GM12891 (cell line): ENCODE measurements at regions not wholly inside any gene's neighbourhood (a gene's known extent, or its start where the extent isn't known, plus 50 kb on each side); places are given as distances from the start of the nearest gene placed in this dataset.

Experiments used
- DNase-seq: peaks from one replicate; pipeline ENCODE4 v3.0.0; 2011; ENCODE audit warnings: low spot score; ENCODE audit not compliant: insufficient read length
- FAIRE-seq: peaks from 2 replicates; lab custom pipeline; 2011; peaks lifted over from hg19 to GRCh38; lab: Jason Lieb, UNC
- PAX5 ChIP-seq: IDR thresholded peaks from 2 replicates; pipeline ENCODE4 v1.6.1; 2011; ENCODE audit warnings: low read length, moderate library complexity, mild to moderate bottlenecking; ENCODE audit not compliant: insufficient read depth, severe bottlenecking
- POLR2A ChIP-seq: IDR thresholded peaks from 2 replicates; pipeline ENCODE4 v1.6.1; 2011; ENCODE audit warnings: low read depth, low read length, control low read depth
- POLR2AphosphoS5 ChIP-seq: IDR thresholded peaks from 2 replicates; pipeline ENCODE4 v1.6.1; 2011; ENCODE audit warnings: low read depth, low read length, control low read depth
- POU2F2 ChIP-seq: IDR thresholded peaks from 2 replicates; pipeline ENCODE4 v1.6.1; 2011; ENCODE audit warnings: low read depth, mild to moderate bottlenecking, control low read depth, low read length, moderate library complexity
- SPI1 ChIP-seq: IDR thresholded peaks from 2 replicates; pipeline ENCODE4 v1.6.1; 2011; ENCODE audit warnings: low read depth, low read length, control low read depth
- TAF1 ChIP-seq: IDR thresholded peaks from 2 replicates; pipeline ENCODE4 v1.6.1; 2011; ENCODE audit warnings: low read depth, low read length, control low read depth

DNA sequence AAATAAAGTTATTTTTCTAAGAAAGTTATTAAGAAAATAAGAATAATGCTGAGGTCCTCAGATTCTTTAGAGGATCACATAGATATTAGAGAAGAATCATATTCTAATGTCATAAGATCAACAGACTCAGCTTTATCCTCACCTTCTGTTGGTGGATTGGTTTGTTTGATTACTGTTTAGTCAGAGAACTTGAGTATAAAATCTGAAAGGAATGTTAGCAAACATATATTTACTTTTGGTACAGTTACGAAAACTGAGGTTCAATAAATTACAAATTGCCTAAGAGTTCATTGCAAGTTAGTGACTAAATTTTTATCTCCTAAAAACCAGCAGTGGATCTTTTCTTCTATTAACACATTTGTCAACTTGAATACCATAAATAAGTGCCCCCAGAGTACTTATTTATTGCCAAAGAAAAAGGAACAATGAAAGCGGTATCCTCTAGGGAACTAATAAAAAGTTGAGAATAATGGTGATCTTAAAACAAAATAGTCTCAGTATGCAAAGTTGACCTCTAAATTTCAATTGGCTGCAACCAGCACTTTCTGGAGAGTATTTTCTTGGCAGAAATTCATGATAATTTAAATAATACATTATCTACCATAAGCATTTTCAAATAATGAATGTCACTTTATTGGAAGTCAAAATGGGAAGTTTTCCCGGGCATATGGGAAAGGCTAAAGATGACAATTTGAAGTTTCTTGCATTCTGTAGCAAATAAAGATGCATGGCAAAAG, 296.8 kb downstream of the OTOL1 start:
- DNase-seq, result no peak
- no peak for TF ChIP-seq POLR2A
- TF ChIP-seq SPI1, result no peak
- no peak for TF ChIP-seq PAX5
- TF ChIP-seq TAF1, result no peak
- no peak for TF ChIP-seq POLR2AphosphoS5
- no peak for TF ChIP-seq POU2F2
- no peak for FAIRE-seq

DNA sequence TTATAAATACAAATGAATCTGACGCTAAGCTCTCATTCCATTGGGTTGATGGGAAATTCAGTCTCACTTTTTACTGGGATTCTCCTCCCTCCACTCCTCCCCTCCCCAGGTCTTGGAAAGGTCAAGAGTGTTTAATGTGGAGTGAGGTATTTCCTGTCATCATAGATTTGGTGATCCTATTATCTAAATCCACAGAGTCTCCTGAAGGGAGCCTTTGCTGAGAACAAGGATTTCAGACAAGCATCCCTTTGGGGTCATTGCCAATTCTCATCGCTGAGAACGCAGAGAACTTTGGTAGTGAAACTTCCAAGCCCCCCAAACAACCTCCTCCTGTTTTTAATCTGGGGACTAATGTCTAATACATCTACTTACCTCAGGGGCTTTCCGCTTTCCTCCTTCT, 297.9 kb downstream of the OTOL1 start:
- DNase-seq, result no peak

DNA sequence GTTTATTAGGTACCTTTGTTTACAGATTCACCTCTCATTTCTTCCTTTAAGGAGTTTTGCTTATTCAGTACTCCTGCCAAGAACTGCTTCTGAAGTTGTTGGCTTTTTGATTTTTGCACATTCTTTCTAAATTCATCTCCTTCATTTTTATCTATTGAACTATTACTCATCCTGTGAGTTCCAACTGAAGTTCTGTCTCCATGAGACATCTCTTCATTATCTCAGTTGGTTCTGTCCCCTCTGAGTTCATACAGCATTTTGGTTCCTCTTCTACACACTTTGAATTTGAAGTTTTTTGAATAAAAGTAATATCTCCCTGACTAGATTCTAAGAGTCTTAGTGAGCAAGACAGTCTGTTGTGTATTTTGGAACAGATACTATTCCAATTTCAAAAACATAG, 299.7 kb downstream of the OTOL1 start:
- TF ChIP-seq SPI1 (no peak), POLR2AphosphoS5 (no peak), TAF1 (no peak), POLR2A (no peak), POU2F2 (no peak), PAX5 (no peak)
- DNase-seq, result no peak
- no peak for FAIRE-seq

More for the DNA sequence above, 297.9 kb downstream of the OTOL1 start:
- FAIRE-seq, result no peak
- TF ChIP-seq SPI1 (no peak), PAX5 (no peak), POLR2AphosphoS5 (no peak), POLR2A (no peak), POU2F2 (no peak), TAF1 (no peak)

DNA sequence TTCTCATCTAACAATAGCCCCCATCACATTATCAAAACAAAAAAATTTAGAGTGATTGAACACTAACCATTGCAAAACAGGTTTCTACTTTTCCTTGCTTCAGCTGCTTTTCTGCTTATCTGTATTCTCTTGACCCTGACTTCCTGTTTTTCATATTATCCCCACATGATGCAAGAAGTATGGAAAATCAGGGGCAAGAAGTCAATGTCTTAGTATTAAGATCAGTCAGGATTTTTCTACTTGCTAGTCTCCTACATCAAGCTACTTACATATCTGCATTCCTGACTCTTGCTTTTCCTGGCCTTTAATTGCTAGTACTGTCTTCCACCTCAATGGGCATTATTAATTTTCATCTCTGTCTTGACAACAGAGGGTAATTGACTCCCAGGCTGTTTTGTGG, 300.2 kb downstream of the OTOL1 start:
- DNase-seq (no peak), FAIRE-seq (no peak)
- TF ChIP-seq TAF1 (no peak), SPI1 (no peak), PAX5 (no peak), POLR2A (no peak), POU2F2 (no peak), POLR2AphosphoS5 (no peak)

DNA sequence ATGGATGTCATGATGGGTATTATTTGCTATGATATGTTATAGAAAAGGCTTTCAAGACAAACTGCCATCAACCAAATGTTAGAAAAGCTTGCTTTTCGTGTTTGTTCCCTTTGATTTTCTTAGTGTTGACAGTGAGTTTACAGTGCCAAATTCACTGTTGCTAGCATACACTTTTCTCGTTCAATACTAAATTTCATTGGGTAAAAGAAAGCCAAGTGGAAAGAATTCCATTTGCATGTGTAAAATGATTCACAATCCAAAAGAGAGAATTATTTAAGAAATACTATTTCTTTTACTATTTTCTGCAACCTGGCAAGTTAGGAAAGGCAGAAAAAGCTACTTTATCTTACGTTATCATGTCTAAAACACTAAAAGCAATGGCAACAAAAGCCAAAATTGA, 301.4 kb downstream of the OTOL1 start:
- no peak for FAIRE-seq
- DNase-seq, result no peak
- TF ChIP-seq SPI1, result no peak
- no peak for TF ChIP-seq POLR2A
- TF ChIP-seq POU2F2, result no peak
- no peak for TF ChIP-seq PAX5
- no peak for TF ChIP-seq TAF1
- TF ChIP-seq POLR2AphosphoS5, result no peak

DNA sequence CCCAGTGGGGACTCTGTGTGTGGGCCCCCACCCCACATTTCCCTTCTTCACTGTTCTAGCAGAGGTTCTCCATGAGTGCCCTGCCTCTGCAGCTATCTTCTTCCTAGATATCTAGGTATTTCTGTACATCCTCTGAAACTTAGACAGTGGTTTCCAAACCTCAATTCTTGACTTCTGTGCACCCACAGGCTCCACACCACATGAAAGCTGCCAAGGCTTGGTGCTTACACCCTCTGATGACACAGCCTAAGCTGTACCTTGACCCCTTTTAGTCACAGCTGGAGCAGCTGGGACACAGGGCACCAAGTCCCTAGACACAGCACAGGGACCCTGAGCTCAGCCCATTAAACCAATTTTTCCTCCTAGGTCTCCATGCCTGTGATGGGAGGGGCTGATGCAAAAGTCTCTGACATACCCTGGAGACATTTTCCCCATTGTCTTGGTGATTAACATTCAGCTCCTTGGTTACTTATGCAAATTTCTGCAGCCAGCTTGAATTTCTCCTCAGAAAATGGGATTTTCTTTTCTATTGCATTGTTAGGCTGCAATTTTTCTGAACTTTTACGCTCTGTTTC, 304.5 kb downstream of the OTOL1 start:
- no peak for DNase-seq
- FAIRE-seq, result no peak
- no peak for TF ChIP-seq POLR2AphosphoS5
- TF ChIP-seq TAF1, result no peak
- no peak for TF ChIP-seq POLR2A
- no peak for TF ChIP-seq POU2F2
- TF ChIP-seq SPI1, result no peak
- TF ChIP-seq PAX5, result no peak

DNA sequence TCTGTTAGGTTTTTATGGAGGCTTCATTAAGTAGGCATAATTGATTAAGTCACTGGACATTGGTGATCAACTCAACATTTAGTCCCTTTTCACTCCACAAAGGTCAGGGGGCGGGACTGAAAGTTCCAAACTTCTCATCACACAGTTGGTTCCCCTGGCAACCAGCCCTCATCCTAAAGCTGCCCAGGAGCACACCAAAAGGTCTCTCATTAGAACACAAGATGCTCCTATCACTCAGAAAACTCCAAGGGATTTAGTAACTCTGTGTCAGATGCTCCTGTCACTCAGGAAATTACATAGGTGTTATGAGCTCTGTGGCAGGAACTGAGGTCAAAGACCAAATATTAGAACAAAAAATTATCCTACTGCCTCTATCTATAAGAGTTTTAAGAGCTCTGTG, 321.5 kb downstream of the OTOL1 start:
- TF ChIP-seq TAF1, result no peak
- no peak for TF ChIP-seq SPI1
- no peak for TF ChIP-seq POLR2A
- TF ChIP-seq POLR2AphosphoS5, result no peak
- TF ChIP-seq POU2F2, result no peak
- TF ChIP-seq PAX5, result no peak
- DNase-seq, result no peak
- FAIRE-seq, result no peak

DNA sequence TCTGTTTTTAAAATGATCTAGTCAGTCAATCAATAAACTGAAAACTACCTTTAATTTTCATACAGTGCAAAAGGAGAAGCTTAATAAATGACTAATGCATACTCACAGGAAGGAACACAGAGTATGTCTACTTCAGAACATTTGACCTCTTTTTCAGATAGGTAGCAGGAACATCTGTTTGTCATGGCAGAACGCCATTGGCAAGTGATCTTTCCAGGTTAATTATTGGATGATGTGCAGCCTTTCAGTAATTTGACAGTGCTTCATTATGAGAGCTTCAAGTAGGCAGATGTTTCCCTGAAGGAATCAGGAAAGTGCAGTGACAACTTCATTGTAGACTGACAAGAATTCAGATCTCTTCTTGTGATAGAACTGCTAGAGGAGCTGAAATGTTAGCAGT, 325.0 kb downstream of the OTOL1 start:
- no peak for DNase-seq
- FAIRE-seq, result no peak

DNA sequence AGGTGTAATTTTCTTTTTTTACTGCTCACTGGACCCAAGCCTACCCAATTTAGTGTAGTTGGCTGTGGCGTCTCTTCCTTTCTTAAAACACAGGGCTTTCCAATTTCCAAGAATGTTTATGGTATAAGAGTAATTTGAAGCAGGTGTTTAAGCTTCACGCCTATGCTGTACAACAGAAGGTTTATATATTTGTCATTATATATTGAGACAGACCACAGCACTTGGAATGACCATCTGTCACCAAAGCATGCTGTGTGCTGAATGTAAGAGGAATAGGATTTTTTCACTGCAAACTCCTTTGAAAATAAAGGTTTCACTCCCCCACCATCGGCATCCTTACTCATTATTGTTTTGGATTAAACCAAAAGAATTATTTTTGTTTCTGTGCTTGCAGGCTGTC, 325.7 kb downstream of the OTOL1 start:
- DNase-seq (no peak), FAIRE-seq (no peak)
- TF ChIP-seq POLR2A (no peak), TAF1 (no peak), POU2F2 (no peak), PAX5 (no peak), POLR2AphosphoS5 (no peak), SPI1 (no peak)

More for the DNA sequence above, 325.0 kb downstream of the OTOL1 start:
- no peak for TF ChIP-seq POLR2A
- TF ChIP-seq POU2F2, result no peak
- TF ChIP-seq POLR2AphosphoS5, result no peak
- TF ChIP-seq SPI1, result no peak
- TF ChIP-seq TAF1, result no peak
- TF ChIP-seq PAX5, result no peak

DNA sequence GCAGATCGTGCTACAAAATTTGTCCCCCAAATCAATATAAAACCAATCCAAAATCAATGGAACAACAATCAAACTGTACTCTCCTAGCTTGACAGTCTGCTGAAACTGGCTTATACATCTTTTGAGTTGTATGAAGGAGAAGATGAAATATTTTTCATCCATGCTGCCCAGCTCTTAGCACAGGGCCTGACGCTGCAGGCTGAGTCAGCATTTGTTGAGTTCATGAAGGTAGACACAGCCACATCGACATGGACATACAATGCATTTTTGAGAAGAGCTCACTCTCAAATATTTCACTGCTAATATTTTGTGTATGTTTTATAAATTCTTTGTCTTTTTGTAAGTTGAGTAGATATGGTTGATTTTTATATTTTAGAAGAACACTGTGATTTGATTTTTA, 327.3 kb downstream of the OTOL1 start:
- TF ChIP-seq TAF1 (no peak), PAX5 (no peak), SPI1 (no peak), POU2F2 (no peak), POLR2A (no peak), POLR2AphosphoS5 (no peak)
- DNase-seq (no peak), FAIRE-seq (no peak)
